A673 (cell line): ENCODE measurements at regions not wholly inside any gene's neighbourhood (a gene's known extent, or its start where the extent isn't known, plus 50 kb on each side); places are given as distances from the start of the nearest gene placed in this dataset.

ENCODE experiments used
- BruUV-seq: library from RNA; stranded (reverse); fragments of 400-500 nt; replicated peaks from 2 replicates; lab custom pipeline; 2021; lab: Mats Ljungman, UMichigan
- CTCF ChIA-PET: fragments of 300-600 bp; sonication (Branson Sonifier 250); formaldehyde crosslinking; loops from one replicate; lab custom pipeline; 2022; ENCODE audit warnings: antibody characterized with exemption; lab: Charles Lee
- POLR2A ChIA-PET: fragments of 300-600 bp; sonication (Branson Sonifier 250); formaldehyde crosslinking; loops from one replicate; lab custom pipeline; 2022; ENCODE audit warnings: antibody characterized with exemption; ENCODE audit not compliant: low non-redundant PET; lab: Charles Lee
- DNase-seq: peaks from one replicate; pipeline ENCODE4 v3.0.0-alpha.2; 2015; ENCODE audit warnings: low spot score
- H3K27ac ChIP-seq: fragments of 200-600 bp; sonication (generic); 2 replicates; pipeline ENCODE4 v1.5.1; 2016; ENCODE audit warnings: mixed run types, low read depth, mild to moderate bottlenecking, mixed read lengths, antibody characterized with exemption, low read length; ENCODE audit not compliant: poor library complexity, severe bottlenecking
- H3K27me3 ChIP-seq: fragments of 200-600 bp; sonication (generic); replicated peaks from 2 replicates; pipeline ENCODE4 v1.6.1; 2017; ENCODE audit warnings: mixed run types, low read depth, mild to moderate bottlenecking, mixed read lengths, antibody characterized with exemption, low read length; ENCODE audit not compliant: insufficient read depth, poor library complexity
- H3K36me3 ChIP-seq: fragments of 200-600 bp; sonication (generic); 2 replicates; pipeline ENCODE4 v1.6.1; 2016; ENCODE audit warnings: mixed run types, mild to moderate bottlenecking, mixed read lengths, antibody characterized with exemption, low read length; ENCODE audit not compliant: insufficient read depth, poor library complexity, severe bottlenecking
- H3K4me1 ChIP-seq: fragments of 200-600 bp; sonication (generic); 2 replicates; pipeline ENCODE4 v1.6.1; 2017; ENCODE audit warnings: mixed run types, mild to moderate bottlenecking, mixed read lengths, antibody characterized with exemption, low read length; ENCODE audit not compliant: insufficient read depth, poor library complexity, severe bottlenecking
- H3K4me3 ChIP-seq: fragments of 200-600 bp; sonication (generic); 2 replicates; pipeline ENCODE4 v1.5.1; 2016; ENCODE audit warnings: low read depth, mixed run types, mild to moderate bottlenecking, mixed read lengths, low read length; ENCODE audit not compliant: poor library complexity, severe bottlenecking
- H3K9me3 ChIP-seq: fragments of 200-600 bp; sonication (generic); 2 replicates; pipeline ENCODE4 v1.6.1; 2016; ENCODE audit warnings: mixed run types, low read depth, mild to moderate bottlenecking, mixed read lengths, antibody characterized with exemption, low read length; ENCODE audit not compliant: poor library complexity, severe bottlenecking
- CTCF ChIP-seq: fragments of 300-800, 200-600 bp; sonication (generic); conservative IDR thresholded peaks from 2 replicates; pipeline ENCODE4 v1.5.1; 2017; ENCODE audit warnings: low read depth, mild to moderate bottlenecking, antibody characterized with exemption, low read length, moderate library complexity, mixed read lengths
- EZH2 ChIP-seq: fragments of 200-600 bp; sonication (generic); IDR thresholded peaks from 2 replicates; pipeline ENCODE4 v1.6.1; 2017; ENCODE audit warnings: borderline replicate concordance, low read depth, mild to moderate bottlenecking, mixed read lengths, antibody characterized with exemption, low read length; ENCODE audit not compliant: poor library complexity, severe bottlenecking
- intact Hi-C: fragments of 100-400 bp; cut with micrococcal nuclease; formaldehyde crosslinking; loops from one replicate; pipeline ENCODE4 v1.10.0; 2022; ENCODE audit not compliant: unreplicated experiment

GRCh38 chr4:124540014-124540413 lies 172.5 kb downstream of the ANKRD50 start:
- Histone ChIP-seq H3K4me3 (no peak overlapping the region), H3K27ac (no peak overlapping the region), H3K4me1 (peaks cover 7% of the 10 kb centered on the region), H3K27me3 (no peaks in the 10 kb centered on the region), H3K9me3 (no peaks in the 10 kb centered on the region), H3K36me3 (no peaks in the 10 kb centered on the region)
- DNase-seq, result no peak
- BruUV-seq, result no TSS peak
- TF ChIP-seq CTCF, result no peak
- no peak for TF ChIP-seq EZH2
- POLR2A ChIA-PET, result no interaction called here
- CTCF ChIA-PET, result no interaction called here
- intact Hi-C loops, result no loop called here

GRCh38 chr4:124541652-124542420 lies 170.7 kb downstream of the ANKRD50 start:
- H3K27me3 ChIP-seq, result no peaks in the 10 kb centered on the region
- no peak overlapping the region for H3K27ac ChIP-seq
- no peak for DNase-seq
- no peaks in the 10 kb centered on the region for H3K9me3 ChIP-seq
- H3K4me3 ChIP-seq, result no peak overlapping the region
- no peaks in the 10 kb centered on the region for H3K36me3 ChIP-seq
- peaks cover 4% of the 10 kb centered on the region for H3K4me1 ChIP-seq
- ChIA-PET POLR2A (no interaction called here), CTCF (no interaction called here)
- intact Hi-C loops, result no loop called here
- BruUV-seq, result no TSS peak
- TF ChIP-seq EZH2 (no peak), CTCF (no peak)

GRCh38 chr4:124555959-124556358 lies 156.6 kb downstream of the ANKRD50 start:
- intact Hi-C loops, result no loop called here
- Histone ChIP-seq H3K36me3 (no peaks in the 10 kb centered on the region), H3K4me1 (no peaks in the 10 kb centered on the region), H3K4me3 (no peak overlapping the region), H3K27ac (no peak overlapping the region), H3K9me3 (no peaks in the 10 kb centered on the region), H3K27me3 (no peaks in the 10 kb centered on the region)
- DNase-seq, result no peak
- ChIA-PET POLR2A (no interaction called here), CTCF (no interaction called here)
- BruUV-seq, result no TSS peak
- TF ChIP-seq CTCF (no peak), EZH2 (no peak)
